HepG2 (cell line): ENCODE measurements at regions not wholly inside any gene's neighbourhood (a gene's known extent, or its start where the extent isn't known, plus 50 kb on each side); places are given as distances from the start of the nearest gene placed in this dataset.

Source experiments
- ATAC-seq: fragments of 200-7000 bp; cut with Tn5 transposase; 3 replicates; pipeline ENCODE4 v1.9.1; 2020; ENCODE audit warnings: mild to moderate bottlenecking, moderate library complexity
- BruUV-seq: library from RNA; stranded (reverse); fragments of 400-500 nt; replicated peaks from 2 replicates; lab custom pipeline; 2021; lab: Mats Ljungman, UMichigan
- CTCF ChIA-PET: fragments of 300-600 bp; formaldehyde crosslinking; extraction: SDS; loops from one replicate; lab custom pipeline; 2021; ENCODE audit warnings: low total read pairs, inconsistent platforms, low intra/inter-chr PET ratio; lab: Yijun Ruan, JAX
- POLR2A ChIA-PET: fragments of 350-600 bp; sonication (Branson Sonifier 250); formaldehyde crosslinking; loops from one replicate; lab custom pipeline; 2020; ENCODE audit warnings: antibody characterized with exemption, inconsistent platforms; lab: Yijun Ruan, JAX
- DNase-seq: peaks from one replicate; pipeline ENCODE4 v3.0.0-alpha.2; 2015; ENCODE audit warnings: low spot score
- FAIRE-seq: peaks from 3 replicates; lab custom pipeline; 2011; peaks lifted over from hg19 to GRCh38; lab: Jason Lieb, UNC
- H2AFZ ChIP-seq: one replicate; pipeline ENCODE4 v1.6.1; 2011; ENCODE audit warnings: low read length, inconsistent platforms
- H3K27ac ChIP-seq: fragments of 300-600 bp; 3 replicates; pipeline ENCODE4 v1.8.0; 2011; ENCODE audit warnings: mixed run types, mild to moderate bottlenecking, mixed read lengths, low read length, inconsistent platforms; ENCODE audit not compliant: insufficient read depth; ENCODE audit errors: extremely low read length
- H3K27me3 ChIP-seq, 2 experiments: fragments of 200-600 bp in 1 of 2; 2 replicates in 1 of 2; 3 replicates in 1 of 2; pipeline versions ENCODE4 v1.6.0 to v1.8.0; 2011; ENCODE audit warnings: low read length in 2 of 2, mild to moderate bottlenecking in 2 of 2, moderate library complexity in 2 of 2, inconsistent platforms in 1 of 2; ENCODE audit not compliant: insufficient read depth in 2 of 2, control insufficient read depth in 1 of 2
- H3K36me3 ChIP-seq, 2 experiments: fragments of 200-600 bp in 1 of 2; replicated peaks in 1 of 2; 2 replicates in 1 of 2; 3 replicates in 1 of 2; pipeline versions ENCODE4 v1.5.1 to v1.8.0; 2011; ENCODE audit warnings: low read length in 2 of 2, inconsistent platforms in 1 of 2; ENCODE audit not compliant: insufficient read depth in 2 of 2, control insufficient read depth in 1 of 2
- H3K4me1 ChIP-seq: 2 replicates; pipeline ENCODE4 v1.5.1; 2012; ENCODE audit warnings: low read length, inconsistent platforms; ENCODE audit not compliant: insufficient read depth
- H3K4me2 ChIP-seq: 2 replicates; pipeline ENCODE4 v1.6.0; 2011; ENCODE audit warnings: low read depth, low read length, inconsistent platforms
- H3K4me3 ChIP-seq, 3 experiments: fragments of 200-600 bp in 1 of 3; sonication (generic), shearing (Covaris generic) in 1 of 3; replicated peaks in 1 of 3; 2 replicates each; pipeline ENCODE4 v1.5.1; 2011 to 2016; ENCODE audit warnings: low read length in 3 of 3, inconsistent platforms in 2 of 3, low read depth in 2 of 3, mild to moderate bottlenecking in 2 of 3, control low read depth in 1 of 3, mixed read lengths in 1 of 3; ENCODE audit not compliant: insufficient read depth in 1 of 3
- H3K79me2 ChIP-seq: one replicate; pipeline ENCODE4 v1.6.1; 2011; ENCODE audit warnings: low read length, inconsistent platforms; ENCODE audit not compliant: insufficient read depth
- H3K9ac ChIP-seq: 2 replicates; pipeline ENCODE4 v1.6.0; 2011; ENCODE audit warnings: mild to moderate bottlenecking, low read depth, low read length, inconsistent platforms; ENCODE audit not compliant: insufficient read depth
- H3K9me3 ChIP-seq: 2 replicates; pipeline ENCODE4 v1.5.1; 2012; ENCODE audit warnings: mild to moderate bottlenecking, low read length
- H4K20me1 ChIP-seq: 2 replicates; pipeline ENCODE4 v1.6.0; 2011; ENCODE audit warnings: inconsistent platforms, mild to moderate bottlenecking, low read length, moderate library complexity; ENCODE audit not compliant: insufficient read depth
- CHCHD3 ChIP-seq: sonication (generic); formaldehyde crosslinking; IDR thresholded peaks from 2 replicates; pipeline ENCODE4 v1.8.0; 2022; ENCODE audit warnings: mild to moderate bottlenecking, missing genetic modification reagents, moderate library complexity
- ESRRA ChIP-seq: sonication (generic); formaldehyde crosslinking; IDR thresholded peaks from 2 replicates; pipeline ENCODE4 v1.5.1; 2020; ENCODE audit warnings: mild to moderate bottlenecking, low read depth, missing genetic modification reagents
- NFE2L2 ChIP-seq: fragments of 150-350 bp; IDR thresholded peaks from 2 replicates; pipeline ENCODE4 v1.6.1; 2014; ENCODE audit warnings: low read length
- RFXANK ChIP-seq: IDR thresholded peaks from 2 replicates; pipeline ENCODE4 v1.6.1; 2016
- TMF1 ChIP-seq: sonication (generic); formaldehyde crosslinking; IDR thresholded peaks from 2 replicates; pipeline ENCODE4 v1.8.1; 2022; ENCODE audit warnings: low read depth, missing genetic modification reagents
- ZFY ChIP-seq: sonication (generic); formaldehyde crosslinking; IDR thresholded peaks from 2 replicates; pipeline ENCODE4 v1.4.0; 2020; ENCODE audit warnings: missing genetic modification reagents
- ZNF552 ChIP-seq: sonication (generic); formaldehyde crosslinking; IDR thresholded peaks from 2 replicates; pipeline ENCODE4 v1.9.0; 2022; ENCODE audit warnings: missing genetic modification reagents, mild to moderate bottlenecking, borderline replicate concordance
- ZNF660 ChIP-seq: sonication (generic); formaldehyde crosslinking; IDR thresholded peaks from 2 replicates; pipeline ENCODE4 v1.5.1; 2020; ENCODE audit warnings: mild to moderate bottlenecking, low read depth, missing genetic modification reagents, borderline replicate concordance
- ZNF781 ChIP-seq: sonication (generic); formaldehyde crosslinking; IDR thresholded peaks from 2 replicates; pipeline ENCODE4 v1.5.1; 2020; ENCODE audit warnings: borderline replicate concordance, mild to moderate bottlenecking, missing genetic modification reagents; ENCODE audit errors: not compliant biosample characterization
- ZSCAN30 ChIP-seq: sonication (generic); formaldehyde crosslinking; IDR thresholded peaks from 2 replicates; pipeline ENCODE4 v1.5.0; 2020; ENCODE audit warnings: mild to moderate bottlenecking, missing genetic modification reagents
- WGBS: methylation state at CpG from one replicate; pipeline ENCODE4 v1.1.6; 2017; ENCODE audit warnings: low lambda C conversion rate; 5-methylcytosine and 5-hydroxymethylcytosine counted together
- in situ Hi-C: cut with HindIII; loops from 2 replicates; pipeline ENCODE4 v1.10.0; 2017; ENCODE audit warnings: low pct_unique_long_range_greater_than_20kb; ENCODE audit not compliant: extremely low pct_ligation_motif_present
- intact Hi-C: fragments of 100-400 bp; cut with micrococcal nuclease; formaldehyde crosslinking; loops from one replicate; pipeline ENCODE4 v1.10.0; 2022; ENCODE audit not compliant: unreplicated experiment
- TF ChIP-seq, protein P1 (sequence below): sonication (generic); formaldehyde crosslinking; IDR thresholded peaks from 2 replicates; pipeline ENCODE4 v1.5.1; 2020; ENCODE audit warnings: mild to moderate bottlenecking, missing genetic modification reagents

DNA sequence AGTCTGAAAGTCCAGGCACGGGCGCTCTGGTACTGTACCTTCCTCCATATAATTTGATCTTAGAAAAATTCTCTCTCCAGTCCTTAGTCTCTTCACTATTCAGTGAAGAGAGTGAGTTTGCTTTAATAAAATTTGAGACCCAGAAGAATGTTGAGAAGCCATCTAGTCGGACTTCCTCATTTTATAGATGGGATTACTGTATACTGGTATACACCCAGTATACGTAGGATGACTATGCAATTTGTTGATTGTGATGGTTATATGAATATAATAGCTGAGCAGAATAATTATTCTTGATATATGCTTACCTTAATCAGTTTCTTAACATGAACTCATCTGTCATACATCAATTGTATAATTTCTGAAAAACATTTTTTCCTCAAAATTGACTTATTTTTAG, 328.0 kb upstream of the B3GALT2 start:
- Histone ChIP-seq H3K4me3 (no peak overlapping the region), H3K9me3 (no peaks in the 10 kb centered on the region), H3K9ac (no peak overlapping the region), H3K4me2 (no peak overlapping the region), H3K36me3 (no peaks in the 10 kb centered on the region)
- POLR2A ChIA-PET, result no interaction called here
- CTCF ChIA-PET, result no interaction called here
- TF ChIP-seq, protein P1, sequence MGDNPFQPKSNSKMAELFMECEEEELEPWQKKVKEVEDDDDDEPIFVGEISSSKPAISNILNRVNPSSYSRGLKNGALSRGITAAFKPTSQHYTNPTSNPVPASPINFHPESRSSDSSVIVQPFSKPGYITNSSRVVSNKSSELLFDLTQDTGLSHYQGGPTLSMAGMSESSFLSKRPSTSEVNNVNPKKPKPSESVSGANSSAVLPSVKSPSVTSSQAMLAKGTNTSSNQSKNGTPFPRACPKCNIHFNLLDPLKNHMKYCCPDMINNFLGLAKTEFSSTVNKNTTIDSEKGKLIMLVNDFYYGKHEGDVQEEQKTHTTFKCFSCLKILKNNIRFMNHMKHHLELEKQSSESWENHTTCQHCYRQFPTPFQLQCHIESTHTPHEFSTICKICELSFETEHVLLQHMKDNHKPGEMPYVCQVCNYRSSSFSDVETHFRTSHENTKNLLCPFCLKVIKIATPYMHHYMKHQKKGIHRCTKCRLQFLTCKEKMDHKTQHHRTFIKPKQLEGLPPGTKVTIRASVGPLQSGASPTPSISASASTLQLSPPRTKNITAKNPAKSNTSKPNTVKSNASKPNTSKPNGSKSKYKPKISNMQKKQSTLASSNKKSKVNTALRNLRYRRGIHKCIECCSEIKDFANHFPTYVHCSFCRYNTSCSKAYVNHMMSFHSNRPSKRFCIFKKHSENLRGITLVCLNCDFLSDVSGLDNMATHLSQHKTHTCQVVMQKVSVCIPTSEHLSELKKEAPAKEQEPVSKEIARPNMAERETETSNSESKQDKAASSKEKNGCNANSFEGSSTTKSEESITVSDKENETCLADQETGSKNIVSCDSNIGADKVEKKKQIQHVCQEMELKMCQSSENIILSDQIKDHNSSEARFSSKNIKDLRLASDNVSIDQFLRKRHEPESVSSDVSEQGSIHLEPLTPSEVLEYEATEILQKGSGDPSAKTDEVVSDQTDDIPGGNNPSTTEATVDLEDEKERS (CRISPR knock-in tag), result no peak
- TF ChIP-seq NFE2L2, result peak; percentile 56
- TF ChIP-seq, all 625 proteins: peak for 1
- no peaks in the 10 kb centered on the region for H3K27me3 ChIP-seq
- ATAC-seq, result no peak
- H4K20me1 ChIP-seq, result no peaks in the 10 kb centered on the region
- H2AFZ ChIP-seq, result no peak overlapping the region
- no peaks in the 10 kb centered on the region for H3K4me1 ChIP-seq
- 22% methylated on average over 4 of the region's 4 CpGs for WGBS
- H3K79me2 ChIP-seq, result no peaks in the 10 kb centered on the region
- no peak overlapping the region for H3K27ac ChIP-seq
- in situ Hi-C loops (no loop called here), intact Hi-C loops (no loop called here)
- BruUV-seq, result no TSS peak
- no peak for FAIRE-seq
- DNase-seq, result no peak

DNA sequence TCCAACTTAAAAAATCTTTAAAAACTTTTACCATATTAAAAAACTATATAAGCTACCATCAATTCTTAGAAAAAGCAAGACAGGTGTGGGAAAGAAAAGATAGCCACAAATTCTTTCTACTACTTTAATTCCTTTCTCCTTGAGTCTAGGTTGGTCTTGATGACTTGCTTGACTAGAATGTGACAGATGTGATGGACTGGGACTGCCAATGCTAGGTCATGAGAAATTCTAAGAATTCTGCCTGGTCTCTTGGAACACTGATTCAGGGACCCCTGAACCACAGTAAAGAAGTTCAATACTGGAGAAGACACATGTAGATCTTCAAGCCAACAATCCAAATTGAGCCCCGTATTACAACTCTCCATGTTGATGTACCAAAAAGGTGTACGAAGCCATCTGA, 326.6 kb upstream of the B3GALT2 start:
- intact Hi-C loops (no loop called here), in situ Hi-C loops (no loop called here)
- Histone ChIP-seq H3K79me2 (no peaks in the 10 kb centered on the region), H3K4me1 (no peaks in the 10 kb centered on the region), H3K9ac (no peak overlapping the region), H3K4me2 (no peak overlapping the region), H3K4me3 (no peak overlapping the region), H4K20me1 (no peaks in the 10 kb centered on the region), H3K27me3 (no peaks in the 10 kb centered on the region), H3K27ac (no peak overlapping the region), H2AFZ (no peak overlapping the region), H3K36me3 (no peaks in the 10 kb centered on the region), H3K9me3 (no peaks in the 10 kb centered on the region)
- ChIA-PET CTCF (no interaction called here), POLR2A (no interaction called here)
- ATAC-seq (no peak), FAIRE-seq (no peak), DNase-seq (no peak)
- WGBS, result 0% methylated on average over 2 of the region's 2 CpGs
- no TSS peak for BruUV-seq
- no peak for TF ChIP-seq TMF1 (CRISPR knock-in tag)
- no peak for TF ChIP-seq ZSCAN30
- TF ChIP-seq ZNF781, result no peak
- no peak for TF ChIP-seq RFXANK (CRISPR knock-in tag)
- no peak for TF ChIP-seq ZFY (CRISPR knock-in tag)
- TF ChIP-seq ESRRA, result no peak
- no peak for TF ChIP-seq CHCHD3 (CRISPR knock-in tag)
- no peak for TF ChIP-seq ZNF552
- TF ChIP-seq ZNF660 (CRISPR knock-in tag), result no peak
